SU-DHL-6 (cell line): ENCODE measurements at regions not wholly inside any gene's neighbourhood (a gene's known extent, or its start where the extent isn't known, plus 50 kb on each side); places are given as distances from the start of the nearest gene placed in this dataset.

Source experiments
- CTCF ChIP-seq: fragments of 200-600 bp; sonication (generic); IDR thresholded peaks from one replicate; pipeline ENCODE4 v1.5.1; 2017; ENCODE audit warnings: antibody characterized with exemption, mild to moderate bottlenecking, low read length, moderate library complexity; ENCODE audit not compliant: insufficient read depth, poor library complexity, severe bottlenecking
- EZH2phosphoT487 ChIP-seq: fragments of 200-600 bp; sonication (generic), shearing (Covaris generic); conservative IDR thresholded peaks from 2 replicates; pipeline ENCODE4 v1.6.1; 2018; ENCODE audit warnings: mild to moderate bottlenecking, antibody characterized with exemption, low read length, moderate library complexity, mixed read lengths

- TF ChIP-seq CTCF (peak; percentile 47), EZH2phosphoT487 (no peak)
Measured at GRCh38 chr19:28468701-28469459, 744.1 kb downstream of the UQCRFS1 start.
